ENCODE measurements at regions not wholly inside any gene's neighbourhood (a gene's known extent, or its start where the extent isn't known, plus 50 kb on each side); places are given as distances from the start of the nearest gene placed in this dataset.
"Not testable (repeated sequence)": the region's sequence is repeated elsewhere in the genome, so short reads cannot be mapped to it uniquely, and the experiment has no call there.

- not testable (repeated sequence) for TF ChIP-seq CTCF (IDR thresholded peaks at IDR 0.05; ENCODE audit: low read depth, low read length, missing input control); ATF3 (IDR thresholded peaks at IDR 0.05); YY1 (IDR thresholded peaks at IDR 0.05); FOXA1 (IDR thresholded peaks at IDR 0.05); GABPA (IDR thresholded peaks at IDR 0.05 in 1 of 2, conservative IDR thresholded peaks at IDR 0.05 in 1 of 2); JUND (IDR thresholded peaks at IDR 0.05); RXRA (IDR thresholded peaks at IDR 0.05); TAF1 (conservative IDR thresholded peaks at IDR 0.05); SP1 (IDR thresholded peaks at IDR 0.05)
- TF ChIP-seq, protein P1, sequence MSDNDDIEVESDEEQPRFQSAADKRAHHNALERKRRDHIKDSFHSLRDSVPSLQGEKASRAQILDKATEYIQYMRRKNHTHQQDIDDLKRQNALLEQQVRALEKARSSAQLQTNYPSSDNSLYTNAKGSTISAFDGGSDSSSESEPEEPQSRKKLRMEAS (IDR thresholded peaks at IDR 0.05): not testable (repeated sequence)
- TF ChIP-seq, protein P2, sequence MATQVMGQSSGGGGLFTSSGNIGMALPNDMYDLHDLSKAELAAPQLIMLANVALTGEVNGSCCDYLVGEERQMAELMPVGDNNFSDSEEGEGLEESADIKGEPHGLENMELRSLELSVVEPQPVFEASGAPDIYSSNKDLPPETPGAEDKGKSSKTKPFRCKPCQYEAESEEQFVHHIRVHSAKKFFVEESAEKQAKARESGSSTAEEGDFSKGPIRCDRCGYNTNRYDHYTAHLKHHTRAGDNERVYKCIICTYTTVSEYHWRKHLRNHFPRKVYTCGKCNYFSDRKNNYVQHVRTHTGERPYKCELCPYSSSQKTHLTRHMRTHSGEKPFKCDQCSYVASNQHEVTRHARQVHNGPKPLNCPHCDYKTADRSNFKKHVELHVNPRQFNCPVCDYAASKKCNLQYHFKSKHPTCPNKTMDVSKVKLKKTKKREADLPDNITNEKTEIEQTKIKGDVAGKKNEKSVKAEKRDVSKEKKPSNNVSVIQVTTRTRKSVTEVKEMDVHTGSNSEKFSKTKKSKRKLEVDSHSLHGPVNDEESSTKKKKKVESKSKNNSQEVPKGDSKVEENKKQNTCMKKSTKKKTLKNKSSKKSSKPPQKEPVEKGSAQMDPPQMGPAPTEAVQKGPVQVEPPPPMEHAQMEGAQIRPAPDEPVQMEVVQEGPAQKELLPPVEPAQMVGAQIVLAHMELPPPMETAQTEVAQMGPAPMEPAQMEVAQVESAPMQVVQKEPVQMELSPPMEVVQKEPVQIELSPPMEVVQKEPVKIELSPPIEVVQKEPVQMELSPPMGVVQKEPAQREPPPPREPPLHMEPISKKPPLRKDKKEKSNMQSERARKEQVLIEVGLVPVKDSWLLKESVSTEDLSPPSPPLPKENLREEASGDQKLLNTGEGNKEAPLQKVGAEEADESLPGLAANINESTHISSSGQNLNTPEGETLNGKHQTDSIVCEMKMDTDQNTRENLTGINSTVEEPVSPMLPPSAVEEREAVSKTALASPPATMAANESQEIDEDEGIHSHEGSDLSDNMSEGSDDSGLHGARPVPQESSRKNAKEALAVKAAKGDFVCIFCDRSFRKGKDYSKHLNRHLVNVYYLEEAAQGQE (IDR thresholded peaks at IDR 0.05): not testable (repeated sequence)
These were observed 174.0 kb downstream of the LY86 start for GRCh38 chr6:6762566-6762965.

All from liver (tissue), 3 donors.